Astrocyte (in vitro differentiated cells and primary cell): ENCODE measurements at regions not wholly inside any gene's neighbourhood (a gene's known extent, or its start where the extent isn't known, plus 50 kb on each side); places are given as distances from the start of the nearest gene placed in this dataset.

Experiments used
- CTCF ChIP-seq: IDR thresholded peaks from 2 replicates; pipeline ENCODE4 v1.5.1; 2011; ENCODE audit warnings: low read depth, mild to moderate bottlenecking, inconsistent platforms, low read length, moderate library complexity; ENCODE audit not compliant: insufficient read depth
- EZH2 ChIP-seq: IDR thresholded peaks from 2 replicates; pipeline ENCODE4 v1.6.1; 2012; ENCODE audit warnings: mild to moderate bottlenecking, low read length, inconsistent platforms; ENCODE audit not compliant: insufficient read depth

GRCh38 chr5:24290536-24290935, 354.2 kb downstream of the CDH10 start:
- TF ChIP-seq EZH2 (no peak), CTCF (no peak)
